ENCODE measurements at regions not wholly inside any gene's neighbourhood (a gene's known extent, or its start where the extent isn't known, plus 50 kb on each side); places are given as distances from the start of the nearest gene placed in this dataset.
"Not testable (repeated sequence)": the region's sequence is repeated elsewhere in the genome, so short reads cannot be mapped to it uniquely, and the experiment has no call there.

DNA sequence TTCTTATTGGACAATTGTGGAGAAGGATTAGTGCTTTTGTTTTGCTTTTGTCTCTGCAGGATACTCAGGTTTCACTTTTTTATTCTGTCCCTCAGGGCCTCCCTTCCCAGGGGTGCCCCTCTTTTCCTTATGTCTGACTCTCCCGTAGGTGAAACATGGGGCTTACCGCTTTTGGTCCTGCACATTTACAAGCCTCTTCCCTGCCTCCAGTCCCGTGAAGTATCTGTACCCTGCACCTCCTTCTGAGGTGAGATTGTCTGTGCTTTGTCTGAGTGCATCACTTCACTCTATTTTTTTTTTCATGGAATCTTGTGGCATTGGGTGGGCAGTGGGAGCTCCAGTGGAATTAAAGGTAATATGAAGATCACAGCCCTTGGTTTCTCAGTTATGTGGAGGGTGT, 758.1 kb upstream of the TPTE start:
- no peak for DNase-seq (ENCODE audit: low spot score)

DNA sequence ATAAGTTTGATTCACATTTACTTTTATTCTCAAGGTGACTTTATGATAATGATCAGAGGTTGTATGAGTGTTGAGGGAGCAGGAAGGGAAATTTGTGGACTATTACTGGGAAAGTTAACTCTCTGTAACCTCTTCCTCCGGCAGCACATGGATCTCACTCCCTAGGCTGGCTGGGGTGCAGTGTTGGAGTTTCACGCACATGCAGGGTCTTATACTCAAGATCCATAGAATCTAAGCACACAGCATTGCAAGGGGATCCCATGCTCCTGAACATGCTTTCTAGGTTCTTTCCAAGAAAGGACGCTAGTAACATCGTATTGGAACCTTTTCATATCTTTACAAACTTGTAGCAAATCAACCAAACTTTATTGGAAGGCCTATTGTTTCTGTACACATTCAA, 757.6 kb upstream of the TPTE start:
- no peak for DNase-seq (ENCODE audit: low spot score)

DNA sequence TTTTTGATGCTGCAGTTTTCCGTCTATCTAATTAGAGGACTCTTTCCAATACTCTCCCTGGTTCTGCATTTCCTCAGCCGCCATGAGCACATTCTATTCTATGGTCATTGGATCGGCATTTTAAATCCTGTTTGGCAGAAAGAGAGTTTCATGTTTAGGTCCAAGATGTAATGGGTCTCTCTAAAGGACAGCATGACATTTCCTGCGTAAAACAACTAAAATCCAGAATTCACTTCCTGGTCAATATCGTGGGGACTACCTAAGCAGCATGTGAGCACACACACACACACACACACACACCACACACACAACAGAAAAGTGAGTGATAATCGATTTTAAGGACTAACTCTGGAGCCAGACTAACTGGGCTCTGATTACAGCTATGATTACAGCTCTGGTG, 757.1 kb upstream of the TPTE start:
- not testable (repeated sequence) for DNase-seq (ENCODE audit: low spot score)

DNA sequence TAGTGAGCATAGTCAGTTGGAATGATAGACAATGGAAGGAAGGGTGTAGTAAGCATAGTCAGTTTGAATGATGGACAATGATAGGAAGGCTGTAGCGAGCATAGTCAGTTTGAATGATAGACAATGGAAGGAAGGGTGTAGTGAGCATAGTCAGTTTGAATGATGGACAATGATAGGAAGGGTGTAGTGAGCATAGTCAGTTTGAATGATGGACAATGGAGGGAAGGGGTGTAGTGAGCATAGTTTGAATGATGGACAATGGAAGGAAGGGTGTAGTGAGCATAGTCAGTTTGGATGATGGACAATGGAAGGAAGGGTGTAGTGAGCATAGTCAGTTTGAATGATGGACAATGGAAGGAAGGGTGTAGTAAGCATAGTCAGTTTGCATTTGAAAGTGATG, 755.8 kb upstream of the TPTE start:
- not testable (repeated sequence) for DNase-seq (ENCODE audit: low spot score)

DNA sequence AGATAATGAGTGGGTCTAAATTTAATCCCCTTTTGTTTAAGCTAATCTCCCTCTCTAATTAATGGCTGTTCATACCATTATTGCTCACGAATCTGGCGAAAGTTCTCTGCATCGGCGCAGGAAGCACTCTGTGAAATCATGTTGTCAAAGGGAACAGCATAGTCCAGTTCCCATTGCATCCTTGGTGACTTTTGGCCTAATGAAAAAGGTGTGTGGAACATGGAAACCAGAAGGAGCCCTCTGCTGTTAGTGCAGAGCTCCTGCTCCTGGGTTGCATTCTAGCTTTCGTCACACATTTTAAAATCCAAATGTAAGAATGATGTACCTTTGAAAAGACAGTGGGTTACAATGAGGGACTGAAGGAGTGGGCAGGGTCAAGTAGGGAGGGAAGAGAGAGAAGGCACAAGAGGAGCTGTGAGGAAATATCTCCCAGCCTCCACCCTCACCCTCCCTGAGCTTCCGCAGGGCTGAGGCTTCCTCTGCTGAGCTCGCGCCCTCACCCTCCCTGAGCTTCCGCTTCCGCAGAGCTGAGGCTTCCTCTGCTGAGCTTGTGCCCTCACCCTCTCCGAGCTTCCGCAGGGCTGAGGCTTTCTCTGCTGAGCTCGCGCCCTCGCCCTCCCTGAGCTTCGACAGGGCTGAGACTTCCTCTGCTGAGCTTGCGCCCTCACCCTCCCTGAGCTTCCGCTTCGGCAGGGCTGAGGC, 754.3 kb upstream of the TPTE start:
- DNase-seq (ENCODE audit: low spot score) = not testable (repeated sequence)

DNA sequence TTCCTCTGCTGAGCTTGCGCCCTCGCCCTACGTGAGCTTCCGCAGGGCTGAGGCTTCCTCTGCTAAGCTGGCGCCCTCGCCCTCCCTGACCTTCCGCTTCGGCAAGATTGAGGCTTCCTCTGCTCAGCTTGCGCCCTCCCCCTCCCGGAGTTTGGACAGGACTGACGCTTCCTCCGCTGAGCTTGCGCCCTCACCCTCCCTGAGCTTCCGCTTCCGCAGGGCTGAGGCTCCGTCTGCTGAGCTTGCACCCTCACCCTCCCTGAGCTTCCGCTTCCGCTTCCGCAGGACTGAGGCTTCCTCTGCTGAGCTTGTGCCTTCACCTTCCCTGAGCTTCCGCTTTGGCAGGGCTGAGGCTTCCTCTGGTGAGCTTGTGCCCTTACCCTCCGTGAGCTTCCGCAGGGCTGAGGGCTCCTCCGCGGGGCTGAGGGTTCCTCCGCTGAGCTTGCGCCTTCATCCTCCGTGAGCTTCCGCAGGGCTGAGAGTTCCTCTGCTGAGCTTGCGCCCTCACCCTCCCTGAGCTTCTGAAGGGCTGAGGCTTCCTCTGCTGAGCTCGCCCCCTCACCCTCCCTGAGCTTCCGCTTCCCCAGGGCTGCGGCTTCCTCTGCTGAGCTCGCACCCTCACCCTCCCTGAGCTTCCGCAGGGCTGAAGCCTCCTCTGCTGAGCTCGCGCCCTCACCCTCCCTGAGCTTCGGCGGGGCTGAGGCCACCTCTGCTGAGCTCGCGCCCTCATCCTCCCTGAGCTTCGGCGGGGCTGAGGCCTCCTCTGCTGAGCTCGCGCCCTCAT, 753.6 kb upstream of the TPTE start:
- DNase-seq (ENCODE audit: low spot score) = no peak

DNA sequence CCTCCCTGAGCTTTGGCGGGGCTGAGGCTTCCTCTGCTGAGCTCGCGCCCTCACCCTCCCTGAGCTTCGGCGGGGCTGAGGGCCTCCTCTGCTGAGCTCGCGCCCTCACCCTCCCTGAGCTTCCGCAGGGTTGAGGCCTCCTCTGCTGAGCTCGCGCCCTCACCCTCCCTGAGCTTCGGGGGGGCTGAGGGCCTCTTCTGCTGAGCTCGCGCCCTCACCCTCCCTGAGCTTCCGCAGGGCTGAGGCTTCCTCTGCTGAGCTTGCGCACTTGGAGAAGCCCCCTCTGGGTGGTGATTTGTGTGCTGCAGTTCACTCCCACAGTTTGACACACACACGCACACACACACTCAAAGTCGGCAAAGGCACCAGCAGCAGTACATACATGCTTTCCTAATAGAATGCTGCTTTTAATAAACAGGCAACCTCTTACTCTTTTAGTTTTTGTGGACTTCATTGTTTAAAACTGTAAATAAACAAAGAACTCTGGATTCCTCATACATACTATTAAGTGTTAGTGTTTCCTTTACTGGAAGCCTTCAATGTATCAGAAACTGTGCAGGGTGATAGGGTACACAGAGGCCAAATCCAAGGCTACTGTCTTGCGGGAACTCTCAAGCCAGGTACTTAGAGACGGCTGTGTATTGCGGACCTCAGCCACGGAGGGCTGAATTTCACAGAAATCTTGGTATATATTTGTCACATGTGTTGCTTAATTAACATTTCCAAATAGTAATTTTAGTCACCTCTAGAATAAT, 752.8 kb upstream of the TPTE start:
- not testable (repeated sequence) for DNase-seq (ENCODE audit: low spot score)

DNA sequence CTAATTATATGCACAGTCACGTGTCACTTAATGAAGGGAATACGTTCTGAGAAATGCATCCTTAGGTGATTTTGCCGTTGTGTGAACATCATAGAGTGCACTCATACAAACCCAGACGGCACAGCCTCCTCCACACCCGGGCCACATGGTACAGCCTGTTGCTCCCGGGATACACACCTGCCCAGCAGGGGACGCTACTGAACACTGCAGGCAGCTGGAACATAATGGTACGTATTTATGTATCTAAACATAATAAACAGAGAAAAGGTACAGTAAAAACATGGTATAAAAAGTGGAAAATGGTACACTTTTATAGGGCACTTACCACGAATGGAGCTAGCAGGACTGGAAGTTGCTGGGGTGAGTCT, 752.3 kb upstream of the TPTE start:
- not testable (repeated sequence) for DNase-seq (ENCODE audit: low spot score)

DNA sequence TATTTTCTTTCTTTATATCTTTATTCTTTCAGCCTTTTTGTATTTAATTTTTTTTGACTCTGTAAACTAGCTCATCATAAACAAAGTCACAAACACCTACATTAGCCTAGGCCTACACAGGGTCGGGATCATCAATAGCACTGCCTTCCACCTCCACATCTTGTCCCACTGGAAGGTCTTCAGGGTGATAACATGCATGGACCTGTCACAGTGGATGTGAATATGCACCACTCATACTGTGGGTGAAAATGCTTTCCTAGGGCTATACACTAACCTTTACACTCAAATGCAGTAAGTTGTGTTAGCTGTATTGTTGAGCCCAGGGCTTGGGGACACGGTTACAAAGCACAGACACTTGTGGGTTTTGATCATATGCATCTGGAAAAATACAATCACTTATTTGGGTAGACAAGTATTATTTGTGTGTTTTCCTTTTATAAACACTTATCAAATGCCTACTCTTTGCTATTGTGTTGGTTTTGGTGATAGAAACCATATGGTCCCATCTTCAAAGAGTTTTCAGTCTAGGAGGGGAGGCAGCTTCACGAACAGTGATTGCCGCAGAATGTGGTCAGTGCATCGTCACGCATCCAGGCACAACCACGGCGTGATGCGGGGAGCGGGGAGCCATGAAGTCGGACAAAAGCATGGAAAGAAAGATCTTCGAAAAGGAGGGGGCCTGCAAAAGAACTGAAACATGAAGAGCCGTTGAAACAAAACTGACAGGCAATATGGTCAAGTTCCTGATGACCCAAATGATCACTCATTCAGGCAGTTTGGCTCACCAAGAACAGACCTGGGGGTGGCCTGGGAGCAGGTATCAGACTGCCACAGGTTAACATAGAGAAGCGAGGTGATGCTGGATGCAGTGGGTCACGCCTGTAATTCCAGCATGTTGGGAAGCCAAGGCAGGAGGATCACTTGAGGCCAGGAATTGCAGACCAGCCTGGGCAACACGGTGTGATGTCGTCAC, 751.4 kb upstream of the TPTE start:
- not testable (repeated sequence) for DNase-seq (ENCODE audit: low spot score)

DNA sequence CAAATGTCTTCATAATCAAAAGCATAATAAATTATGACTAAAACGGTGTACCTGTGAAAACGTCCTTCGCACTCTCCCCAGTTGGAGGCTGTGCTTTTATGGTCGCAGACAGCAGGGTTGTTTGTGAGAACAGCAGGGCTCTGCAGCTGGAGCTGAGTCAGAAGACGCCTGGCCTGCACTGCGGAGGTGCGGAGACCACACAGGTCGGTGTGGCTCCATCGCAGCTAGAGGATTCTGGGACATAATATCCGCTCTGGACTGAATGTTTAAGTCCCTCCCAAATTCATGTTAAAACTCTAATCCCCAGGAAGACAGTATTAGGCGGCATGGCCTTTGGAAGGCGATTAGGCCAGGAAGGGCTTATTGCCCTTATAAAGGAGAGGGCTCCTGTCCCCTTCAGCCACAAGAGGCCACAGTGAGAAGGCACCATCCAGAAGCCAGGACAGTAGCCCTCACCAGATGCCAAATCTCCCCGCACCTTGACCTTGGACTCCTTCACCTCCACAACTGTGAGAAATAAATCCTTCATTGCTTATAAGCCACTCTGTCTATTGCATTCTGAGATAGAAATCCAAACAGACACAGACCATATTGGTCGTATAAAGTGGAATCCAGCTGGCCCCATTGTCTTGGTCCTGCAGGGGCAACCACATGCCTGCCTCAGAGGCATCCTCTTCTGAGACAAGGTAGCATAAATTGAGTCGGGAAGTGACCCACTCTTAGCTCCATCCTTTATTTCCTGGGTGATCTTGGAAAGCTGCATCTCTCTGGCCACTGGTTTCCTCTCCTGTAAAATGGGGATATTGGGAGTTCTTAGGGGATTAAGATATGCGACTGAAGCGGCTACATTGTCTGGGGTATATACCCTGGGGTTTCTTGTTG, 749.7 kb upstream of the TPTE start:
- not testable (repeated sequence) for DNase-seq (ENCODE audit: low spot score)

DNA sequence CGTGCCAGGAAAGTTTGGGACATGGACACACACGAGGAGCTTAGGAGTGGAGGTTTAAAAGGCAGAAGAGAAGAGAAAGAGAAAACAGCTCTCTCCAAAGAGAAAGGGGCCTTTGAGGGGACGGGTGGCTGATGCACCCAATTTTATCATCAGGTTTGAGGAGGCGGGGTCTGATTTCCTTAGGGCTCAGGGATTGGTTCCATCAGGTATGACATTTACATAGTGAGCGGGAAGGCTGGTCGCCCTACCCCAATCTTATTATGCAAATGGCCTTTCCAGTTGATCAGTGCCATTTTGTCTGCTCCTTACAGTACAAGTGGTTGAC, 749.1 kb upstream of the TPTE start:
- DNase-seq (ENCODE audit: low spot score) = no peak

DNA sequence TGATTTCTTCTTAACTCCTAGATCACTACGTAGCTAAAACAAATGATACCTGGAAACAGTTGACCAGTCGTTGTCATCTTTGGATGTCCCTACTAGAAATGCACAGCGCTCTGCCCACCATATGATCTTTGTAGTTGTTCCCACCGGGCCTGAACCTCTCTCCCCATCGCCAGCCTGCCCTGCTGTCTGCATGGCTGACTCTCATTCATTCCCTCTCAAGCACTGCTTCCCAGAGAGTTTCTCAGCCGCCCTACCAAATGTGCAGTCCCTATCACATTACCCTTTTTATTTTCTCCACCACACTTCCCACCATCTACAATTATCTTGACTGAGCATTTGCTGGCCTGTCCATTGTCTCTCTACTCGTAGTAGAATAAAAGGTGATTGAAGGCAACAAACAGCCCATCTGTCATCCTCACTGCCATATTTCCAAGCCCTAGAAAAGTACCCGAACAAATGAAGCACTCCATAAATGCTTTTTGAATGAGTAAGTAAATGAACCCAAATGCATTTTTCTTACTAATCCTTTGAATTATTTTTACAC, 748.4 kb upstream of the TPTE start:
- DNase-seq (ENCODE audit: low spot score) = not testable (repeated sequence)

DNA sequence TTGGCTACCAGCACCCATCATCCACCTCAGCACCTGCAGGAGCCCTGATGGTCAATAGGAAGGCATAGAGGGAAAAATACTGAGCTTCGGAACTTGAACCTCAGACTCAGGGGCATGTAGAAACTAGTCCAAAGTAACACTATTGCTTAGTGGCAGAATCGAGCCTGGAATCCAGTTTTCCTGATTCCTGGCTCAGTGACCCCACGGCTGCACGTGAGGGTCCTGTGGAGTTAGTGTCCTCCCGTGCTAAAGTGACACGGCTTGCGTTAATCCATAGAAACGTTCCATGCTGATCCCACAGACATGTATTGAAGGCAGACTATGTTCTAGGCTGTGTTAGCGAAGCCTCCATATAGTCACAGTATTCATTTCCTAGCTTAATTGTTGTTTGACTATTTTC, 747.0 kb upstream of the TPTE start:
- no peak for DNase-seq (ENCODE audit: low spot score)

DNA sequence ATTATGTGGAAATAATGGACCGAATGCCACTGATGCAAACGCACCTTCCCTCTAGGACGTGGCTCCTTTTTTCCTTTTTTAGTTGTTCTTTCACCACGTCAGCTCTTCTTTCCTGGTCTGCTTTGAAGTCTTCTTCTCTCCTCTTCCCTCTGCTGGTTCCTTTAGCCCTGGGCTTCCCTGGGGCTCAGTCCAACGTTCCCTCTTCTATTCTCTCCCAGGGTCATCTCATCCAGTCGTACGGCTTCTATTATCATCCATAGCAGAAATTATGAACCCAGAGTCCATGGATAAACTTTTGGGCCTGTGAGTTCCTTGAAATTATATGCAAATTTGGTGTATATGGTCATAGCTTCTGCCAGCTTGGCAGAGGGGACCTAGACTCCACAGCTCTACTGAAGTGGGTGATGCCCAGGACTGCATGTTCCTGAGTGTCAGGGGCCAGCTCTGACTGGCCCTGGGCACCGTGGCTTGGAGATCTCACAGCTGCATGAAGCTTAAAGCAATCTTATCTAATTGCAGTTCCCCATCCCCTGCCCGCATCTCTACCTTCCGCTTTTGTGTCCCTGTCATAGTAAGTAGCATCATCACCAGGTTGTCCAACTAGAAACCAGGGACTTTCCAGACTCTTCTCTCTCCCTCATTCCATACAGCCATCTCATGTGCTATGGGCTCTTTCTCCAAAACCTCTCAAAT, 746.3 kb upstream of the TPTE start:
- DNase-seq (ENCODE audit: low spot score) = not testable (repeated sequence)

DNA sequence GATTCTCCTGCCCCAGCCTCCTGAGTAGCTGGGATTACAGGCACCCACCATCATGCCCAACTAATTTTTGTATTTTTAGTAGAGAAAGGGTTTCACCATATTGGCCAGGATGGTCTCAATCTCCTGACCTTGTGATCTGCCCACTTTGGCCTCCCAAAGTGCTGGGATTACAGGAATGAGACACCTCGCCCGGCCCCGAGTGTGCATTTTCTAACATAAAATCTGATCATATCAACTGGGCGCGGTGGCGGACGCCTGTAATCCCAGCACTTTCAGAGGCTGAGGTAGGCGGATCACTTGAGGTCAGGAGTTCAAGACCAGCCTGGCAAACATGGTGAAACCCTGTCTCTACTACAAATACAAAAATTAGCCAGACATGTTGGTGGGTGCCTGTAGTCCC, 745.5 kb upstream of the TPTE start:
- DNase-seq (ENCODE audit: low spot score) = not testable (repeated sequence)

DNA sequence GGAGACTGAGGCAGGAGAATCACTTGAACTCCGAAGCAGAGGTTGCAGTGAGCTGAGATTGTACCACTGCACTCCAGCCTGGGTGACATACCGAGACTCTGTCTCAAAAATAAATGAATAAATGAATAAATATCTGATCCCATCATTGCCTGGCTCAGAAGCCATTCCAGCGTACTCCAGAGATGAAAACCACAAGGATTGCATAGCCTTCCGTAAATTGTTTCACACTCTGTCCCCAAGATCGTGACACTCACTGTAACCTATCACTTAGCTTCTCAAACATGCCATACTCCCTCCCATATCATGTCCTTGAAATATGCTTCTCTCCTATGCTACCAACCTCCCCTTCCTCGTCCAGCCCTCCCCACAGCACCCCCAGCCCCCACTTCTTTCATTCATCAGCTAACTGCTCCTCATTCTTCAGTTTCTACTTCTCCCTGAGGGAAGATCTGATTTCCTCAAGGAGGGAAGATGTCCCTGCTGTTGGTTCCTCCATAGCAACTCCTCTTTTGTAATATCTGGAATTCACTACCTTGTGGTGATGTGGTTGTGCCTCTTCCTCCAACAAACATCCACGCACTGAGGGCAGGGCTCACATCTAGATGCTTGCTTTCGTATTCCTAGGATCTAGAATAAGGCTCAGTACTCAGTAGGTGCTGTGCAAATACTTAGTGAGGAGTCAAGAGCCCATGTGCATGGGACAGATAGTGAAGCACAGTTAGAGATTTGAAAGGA, 744.9 kb upstream of the TPTE start:
- DNase-seq (ENCODE audit: low spot score) = not testable (repeated sequence)

DNA sequence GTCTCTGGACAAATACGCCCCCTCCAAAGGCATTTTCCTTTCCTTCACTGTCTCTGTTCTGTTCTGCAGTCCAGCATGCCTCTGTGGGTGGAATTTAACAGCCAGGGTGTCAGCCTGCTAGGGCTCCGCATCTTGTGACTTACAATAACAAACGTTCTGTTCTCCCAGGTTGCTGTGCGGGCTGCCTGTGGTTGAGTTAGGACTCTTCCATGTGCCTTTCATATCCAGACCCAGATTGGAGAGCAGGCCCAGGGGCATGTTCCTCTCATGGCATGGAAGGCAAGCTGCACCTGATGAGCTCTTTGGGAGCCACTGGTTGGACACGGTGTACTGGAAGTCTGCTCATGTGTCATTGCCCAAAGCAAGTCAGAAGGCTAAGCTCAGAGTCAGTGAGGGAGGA, 742.8 kb upstream of the TPTE start:
- DNase-seq (ENCODE audit: low spot score) = not testable (repeated sequence)

DNA sequence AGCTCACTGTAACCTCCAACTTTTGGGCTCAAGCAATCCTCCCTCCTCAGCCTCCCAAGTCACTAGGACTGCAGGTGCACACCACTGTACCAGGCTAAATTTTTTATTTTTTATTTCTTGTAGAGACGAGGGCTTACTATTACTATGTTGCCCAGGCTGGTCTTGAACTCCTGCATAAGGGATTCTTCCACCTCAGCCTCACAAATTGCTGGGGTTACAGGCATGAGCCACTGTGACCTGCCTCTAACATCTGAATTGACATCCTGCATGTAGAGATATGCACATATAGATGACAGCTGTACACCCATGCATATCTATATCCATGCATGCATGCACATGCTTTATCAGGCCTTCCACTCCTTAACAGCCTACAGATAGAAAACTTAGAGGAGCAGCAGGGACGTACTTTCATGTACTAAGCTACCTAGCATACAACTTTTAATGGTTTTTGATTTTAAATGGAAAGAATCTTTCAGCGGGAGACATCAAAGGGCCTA, 740.9 kb upstream of the TPTE start:
- DNase-seq (ENCODE audit: low spot score) = no peak

DNA sequence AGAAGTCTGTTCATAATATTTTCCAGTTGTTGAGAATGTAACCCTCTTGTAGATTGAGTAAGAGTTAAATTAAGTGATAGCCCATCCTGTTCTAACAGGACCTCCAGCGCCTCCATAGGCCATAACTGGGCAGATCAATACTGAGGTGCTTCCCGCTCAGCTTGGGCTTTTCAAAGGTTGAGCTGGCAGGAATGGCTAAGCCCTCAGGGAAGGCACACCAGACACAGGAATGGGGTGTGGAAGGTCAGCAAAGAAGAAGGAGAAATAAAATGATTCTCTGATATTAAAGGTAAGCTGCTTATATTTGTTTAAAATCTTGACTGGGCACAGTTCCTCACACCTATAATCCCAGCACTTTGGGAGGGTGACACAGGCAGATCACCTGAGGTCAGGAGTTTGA, 737.8 kb upstream of the TPTE start:
- DNase-seq (ENCODE audit: low spot score) = not testable (repeated sequence)

All from SK-N-DZ (cell line).